ENCODE measurements at regions not wholly inside any gene's neighbourhood (a gene's known extent, or its start where the extent isn't known, plus 50 kb on each side); places are given as distances from the start of the nearest gene placed in this dataset.

DNA sequence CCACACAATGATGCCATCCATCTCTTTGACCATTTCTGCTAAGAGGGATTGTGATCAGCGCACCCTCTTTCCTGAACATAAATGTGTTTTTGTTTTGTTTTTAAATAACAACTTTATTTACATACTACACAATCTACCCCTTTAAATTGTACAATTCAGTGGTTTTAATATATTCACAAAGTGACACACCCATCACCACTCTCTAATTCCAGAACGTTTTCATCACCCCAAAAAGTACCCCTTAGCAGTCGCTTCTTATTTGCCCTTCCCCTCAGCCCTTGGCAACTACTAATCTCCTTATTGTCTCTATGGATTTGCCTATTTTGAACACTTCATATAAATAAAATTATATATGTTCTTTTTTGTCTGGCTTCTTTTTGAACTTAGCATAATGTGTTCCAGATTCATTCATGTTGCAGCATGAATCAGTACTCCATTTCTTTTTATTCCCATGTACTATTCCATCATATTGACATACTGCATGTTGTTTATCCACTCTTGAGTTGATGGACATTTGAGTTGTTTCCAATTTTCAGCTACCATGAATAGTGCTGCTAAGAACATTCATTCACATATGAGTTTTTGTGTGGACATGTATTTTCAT, 150.9 kb upstream of the NABP1 start:
- TF ChIP-seq FOXP2 (optimal IDR thresholded peaks at IDR 0.05; ENCODE audit: borderline replicate concordance, extremely low read depth, extremely low read length, insufficient read depth) (no peak), SIN3A (IDR thresholded peaks at IDR 0.05; ENCODE audit: borderline replicate concordance, insufficient read depth, low read length) (no peak), TAF1 (IDR thresholded peaks at IDR 0.05; ENCODE audit: borderline replicate concordance, insufficient read depth, low read length) (no peak), POLR2AphosphoS5 (IDR thresholded peaks at IDR 0.05; ENCODE audit: low read depth, low read length) (no peak)
- TF ChIP-seq, protein P1, sequence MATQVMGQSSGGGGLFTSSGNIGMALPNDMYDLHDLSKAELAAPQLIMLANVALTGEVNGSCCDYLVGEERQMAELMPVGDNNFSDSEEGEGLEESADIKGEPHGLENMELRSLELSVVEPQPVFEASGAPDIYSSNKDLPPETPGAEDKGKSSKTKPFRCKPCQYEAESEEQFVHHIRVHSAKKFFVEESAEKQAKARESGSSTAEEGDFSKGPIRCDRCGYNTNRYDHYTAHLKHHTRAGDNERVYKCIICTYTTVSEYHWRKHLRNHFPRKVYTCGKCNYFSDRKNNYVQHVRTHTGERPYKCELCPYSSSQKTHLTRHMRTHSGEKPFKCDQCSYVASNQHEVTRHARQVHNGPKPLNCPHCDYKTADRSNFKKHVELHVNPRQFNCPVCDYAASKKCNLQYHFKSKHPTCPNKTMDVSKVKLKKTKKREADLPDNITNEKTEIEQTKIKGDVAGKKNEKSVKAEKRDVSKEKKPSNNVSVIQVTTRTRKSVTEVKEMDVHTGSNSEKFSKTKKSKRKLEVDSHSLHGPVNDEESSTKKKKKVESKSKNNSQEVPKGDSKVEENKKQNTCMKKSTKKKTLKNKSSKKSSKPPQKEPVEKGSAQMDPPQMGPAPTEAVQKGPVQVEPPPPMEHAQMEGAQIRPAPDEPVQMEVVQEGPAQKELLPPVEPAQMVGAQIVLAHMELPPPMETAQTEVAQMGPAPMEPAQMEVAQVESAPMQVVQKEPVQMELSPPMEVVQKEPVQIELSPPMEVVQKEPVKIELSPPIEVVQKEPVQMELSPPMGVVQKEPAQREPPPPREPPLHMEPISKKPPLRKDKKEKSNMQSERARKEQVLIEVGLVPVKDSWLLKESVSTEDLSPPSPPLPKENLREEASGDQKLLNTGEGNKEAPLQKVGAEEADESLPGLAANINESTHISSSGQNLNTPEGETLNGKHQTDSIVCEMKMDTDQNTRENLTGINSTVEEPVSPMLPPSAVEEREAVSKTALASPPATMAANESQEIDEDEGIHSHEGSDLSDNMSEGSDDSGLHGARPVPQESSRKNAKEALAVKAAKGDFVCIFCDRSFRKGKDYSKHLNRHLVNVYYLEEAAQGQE (IDR thresholded peaks at IDR 0.05; ENCODE audit: insufficient read depth in 1 of 2, low read depth in 2 of 2, low read length in 2 of 2) = no peak

DNA sequence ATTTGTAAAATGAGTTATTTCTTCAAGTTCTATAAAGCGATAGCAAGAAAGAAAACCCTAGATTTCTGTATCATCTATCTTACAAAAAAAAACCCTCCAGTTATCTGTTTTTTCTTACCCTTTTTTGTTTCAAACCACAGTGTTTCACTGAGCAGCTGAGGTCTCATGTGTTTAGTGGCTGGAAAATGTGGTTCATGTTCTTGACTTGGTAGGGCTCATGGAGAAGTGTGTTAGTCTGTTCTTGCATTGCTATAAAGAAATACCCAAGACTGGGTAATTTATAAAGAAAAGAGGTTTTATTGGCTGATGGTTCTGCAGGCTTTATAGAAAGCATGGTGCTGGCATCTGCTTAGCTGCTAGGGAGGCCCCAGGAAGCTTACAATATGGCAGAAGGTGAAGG, 147.3 kb upstream of the NABP1 start:
- TF ChIP-seq TAF1 (IDR thresholded peaks at IDR 0.05; ENCODE audit: borderline replicate concordance, insufficient read depth, low read length) (no peak), FOXP2 (optimal IDR thresholded peaks at IDR 0.05; ENCODE audit: borderline replicate concordance, extremely low read depth, extremely low read length, insufficient read depth) (no peak), SIN3A (IDR thresholded peaks at IDR 0.05; ENCODE audit: borderline replicate concordance, insufficient read depth, low read length) (no peak), POLR2AphosphoS5 (IDR thresholded peaks at IDR 0.05; ENCODE audit: low read depth, low read length) (no peak)
- TF ChIP-seq, protein P1 (IDR thresholded peaks at IDR 0.05; ENCODE audit: insufficient read depth in 1 of 2, low read depth in 2 of 2, low read length in 2 of 2) = no peak

DNA sequence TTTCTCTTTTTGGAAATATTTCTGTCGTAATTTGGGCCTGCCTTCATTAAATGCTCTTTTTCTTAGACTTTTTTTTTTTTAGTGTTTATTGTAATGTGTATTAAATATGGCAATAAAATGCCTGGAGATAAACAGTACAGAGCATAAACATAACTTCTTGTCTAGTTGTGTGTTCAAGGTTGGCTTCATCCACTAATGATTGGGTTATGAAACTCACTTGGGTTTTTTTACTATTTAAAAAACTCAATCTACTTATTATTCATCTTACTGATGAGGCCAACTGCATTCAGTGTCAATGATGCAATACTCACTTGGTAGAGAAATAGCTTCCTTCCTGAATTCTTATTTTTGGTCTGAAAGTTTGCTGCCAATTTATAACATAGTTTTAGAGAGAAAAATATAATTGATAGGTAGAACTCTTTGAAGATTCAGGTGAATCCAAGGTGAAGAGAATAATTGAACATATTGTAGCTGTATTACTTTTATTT, 144.2 kb upstream of the NABP1 start:
- TF ChIP-seq POLR2AphosphoS5 (IDR thresholded peaks at IDR 0.05; ENCODE audit: low read depth, low read length) (no peak), FOXP2 (optimal IDR thresholded peaks at IDR 0.05; ENCODE audit: borderline replicate concordance, extremely low read depth, extremely low read length, insufficient read depth) (no peak), TAF1 (IDR thresholded peaks at IDR 0.05; ENCODE audit: borderline replicate concordance, insufficient read depth, low read length) (no peak), SIN3A (IDR thresholded peaks at IDR 0.05; ENCODE audit: borderline replicate concordance, insufficient read depth, low read length) (no peak)
- TF ChIP-seq, protein P1 (IDR thresholded peaks at IDR 0.05; ENCODE audit: insufficient read depth in 1 of 2, low read depth in 2 of 2, low read length in 2 of 2) = no peak

DNA sequence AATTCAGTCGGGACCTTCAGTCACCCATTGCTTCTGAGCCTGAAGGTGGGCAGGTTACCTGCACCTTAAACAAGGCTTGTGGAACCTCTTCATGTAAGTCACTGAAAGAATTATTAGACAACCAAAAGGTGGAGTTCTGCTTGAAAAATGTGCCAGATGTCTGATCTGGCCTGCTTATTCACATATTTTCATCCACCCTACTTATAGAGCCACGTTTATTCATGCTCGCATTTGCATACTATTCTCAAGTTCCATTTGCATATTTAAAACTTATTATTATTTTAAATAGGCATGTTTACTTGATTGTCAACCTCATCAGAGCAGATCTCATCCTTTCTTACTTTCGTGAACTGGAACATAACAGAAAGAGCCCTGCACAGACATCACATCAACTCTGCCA, 140.0 kb upstream of the NABP1 start:
- TF ChIP-seq POLR2AphosphoS5 (IDR thresholded peaks at IDR 0.05; ENCODE audit: low read depth, low read length) (no peak), SIN3A (IDR thresholded peaks at IDR 0.05; ENCODE audit: borderline replicate concordance, insufficient read depth, low read length) (no peak), TAF1 (IDR thresholded peaks at IDR 0.05; ENCODE audit: borderline replicate concordance, insufficient read depth, low read length) (no peak), FOXP2 (optimal IDR thresholded peaks at IDR 0.05; ENCODE audit: borderline replicate concordance, extremely low read depth, extremely low read length, insufficient read depth) (no peak)
- TF ChIP-seq, protein P1 (IDR thresholded peaks at IDR 0.05; ENCODE audit: insufficient read depth in 1 of 2, low read depth in 2 of 2, low read length in 2 of 2) = no peak

Data from PFSK-1 (cell line).